Ectodermal cell (in vitro differentiated cells): ENCODE measurements at regions not wholly inside any gene's neighbourhood (a gene's known extent, or its start where the extent isn't known, plus 50 kb on each side); places are given as distances from the start of the nearest gene placed in this dataset.

Experiments used
- H3K27ac ChIP-seq: 2 replicates; pipeline ENCODE4 v1.7.0; 2013; ENCODE audit warnings: mild to moderate bottlenecking, low read depth, low read length; ENCODE audit not compliant: insufficient read depth, poor library complexity, severe bottlenecking
- H3K27me3 ChIP-seq: 2 replicates; pipeline ENCODE4 v1.7.0; 2013; ENCODE audit warnings: mild to moderate bottlenecking, low read length; ENCODE audit not compliant: insufficient read depth, control insufficient read depth, poor library complexity, severe bottlenecking
- H3K36me3 ChIP-seq: one replicate; pipeline ENCODE4 v1.7.0; 2013; ENCODE audit warnings: low read length; ENCODE audit not compliant: control insufficient read depth, insufficient read depth
- H3K4me1 ChIP-seq: one replicate; pipeline ENCODE4 v1.7.0; 2013; ENCODE audit warnings: low read length; ENCODE audit not compliant: control insufficient read depth, insufficient read depth
- H3K4me3 ChIP-seq: 2 replicates; pipeline ENCODE4 v1.7.0; 2013; ENCODE audit warnings: low read depth, low read length, control low read depth; ENCODE audit not compliant: insufficient read depth
- H3K9me3 ChIP-seq: 2 replicates; pipeline ENCODE4 v1.7.0; 2013; ENCODE audit warnings: mild to moderate bottlenecking, low read length, moderate library complexity; ENCODE audit not compliant: control insufficient read depth
- WGBS, 2 experiments: methylation state at CpG; one replicate each; pipeline ENCODE4 v1.1.7; 2013; ENCODE audit warnings: missing lambda C conversion rate in 2 of 2; 5-methylcytosine and 5-hydroxymethylcytosine counted together

- Histone ChIP-seq H3K27ac (no peak overlapping the region), H3K36me3 (no peaks in the 10 kb centered on the region), H3K4me3 (no peak overlapping the region), H3K4me1 (no peaks in the 10 kb centered on the region), H3K27me3 (no peaks in the 10 kb centered on the region), H3K9me3 (no peaks in the 10 kb centered on the region)
- WGBS, 2 experiments, result 79 to 83% methylated on average over 5 of the region's 5 CpGs
These were observed 348.8 kb downstream of the GXYLT1 start for GRCh38 chr12:41795910-41796309.

GRCh38 chr12:41795051-41795600 is 349.5 kb downstream of the GXYLT1 start:
- Histone ChIP-seq H3K36me3 (no peaks in the 10 kb centered on the region), H3K4me3 (no peak overlapping the region), H3K27me3 (no peaks in the 10 kb centered on the region), H3K9me3 (no peaks in the 10 kb centered on the region), H3K27ac (no peak overlapping the region), H3K4me1 (no peaks in the 10 kb centered on the region)
- 89 to 90% methylated on average over 8 of the region's 8 CpGs for WGBS, 2 experiments

DNA sequence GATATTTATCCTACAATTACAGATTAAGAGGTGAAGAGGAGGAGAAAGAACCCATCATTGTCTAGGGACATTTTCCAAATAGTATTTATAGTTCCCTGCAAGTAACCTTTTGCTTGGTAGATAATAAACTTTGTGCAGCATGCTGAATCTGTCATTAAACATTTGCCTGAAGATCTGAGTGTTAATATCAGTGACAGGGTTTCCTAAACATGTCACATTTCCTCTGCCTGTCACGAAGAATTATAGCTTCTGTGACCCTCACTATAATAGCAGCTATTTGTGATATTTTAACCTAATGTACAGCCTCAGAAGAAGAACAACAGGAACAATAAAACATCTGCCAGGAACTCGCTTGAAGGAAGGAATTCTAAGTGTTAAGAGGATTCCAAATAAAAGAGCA is 350.3 kb downstream of the GXYLT1 start:
- Histone ChIP-seq H3K36me3 (no peaks in the 10 kb centered on the region), H3K9me3 (no peaks in the 10 kb centered on the region), H3K4me3 (no peak overlapping the region), H3K27me3 (no peaks in the 10 kb centered on the region), H3K4me1 (no peaks in the 10 kb centered on the region), H3K27ac (no peak overlapping the region)
- WGBS, 2 experiments, result 75 to 93% methylated on average over 1 to 2 of the region's 2 CpGs

DNA sequence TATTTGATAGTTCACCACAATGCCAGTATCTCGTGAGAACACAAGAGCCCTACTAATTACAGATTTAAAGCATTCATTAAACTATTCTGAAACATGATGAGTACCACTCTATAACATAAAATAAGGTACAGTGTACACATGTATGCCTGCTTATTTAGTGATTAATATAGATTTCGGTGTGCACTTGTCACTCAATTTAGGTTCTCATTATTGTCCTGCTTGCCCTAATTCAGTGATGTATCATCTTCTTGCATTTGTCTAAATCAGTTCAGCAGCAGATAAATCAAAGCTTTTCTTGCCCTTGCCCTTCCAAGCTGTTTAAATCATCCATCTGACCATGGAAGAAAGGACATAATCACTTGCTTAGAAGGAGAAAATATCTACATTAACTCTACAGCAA is 359.7 kb downstream of the GXYLT1 start:
- Histone ChIP-seq H3K36me3 (no peaks in the 10 kb centered on the region), H3K4me1 (peaks cover 3% of the 10 kb centered on the region), H3K4me3 (no peak overlapping the region), H3K27me3 (no peaks in the 10 kb centered on the region), H3K27ac (no peak overlapping the region), H3K9me3 (no peaks in the 10 kb centered on the region)
- 93 to 100% methylated on average over 2 of the region's 2 CpGs for WGBS, 2 experiments

GRCh38 chr12:41778934-41779333 is 365.7 kb downstream of the GXYLT1 start:
- WGBS, 2 experiments, result 90 to 91% methylated on average over 2 of the region's 2 CpGs
- no peaks in the 10 kb centered on the region for H3K4me1 ChIP-seq

DNA sequence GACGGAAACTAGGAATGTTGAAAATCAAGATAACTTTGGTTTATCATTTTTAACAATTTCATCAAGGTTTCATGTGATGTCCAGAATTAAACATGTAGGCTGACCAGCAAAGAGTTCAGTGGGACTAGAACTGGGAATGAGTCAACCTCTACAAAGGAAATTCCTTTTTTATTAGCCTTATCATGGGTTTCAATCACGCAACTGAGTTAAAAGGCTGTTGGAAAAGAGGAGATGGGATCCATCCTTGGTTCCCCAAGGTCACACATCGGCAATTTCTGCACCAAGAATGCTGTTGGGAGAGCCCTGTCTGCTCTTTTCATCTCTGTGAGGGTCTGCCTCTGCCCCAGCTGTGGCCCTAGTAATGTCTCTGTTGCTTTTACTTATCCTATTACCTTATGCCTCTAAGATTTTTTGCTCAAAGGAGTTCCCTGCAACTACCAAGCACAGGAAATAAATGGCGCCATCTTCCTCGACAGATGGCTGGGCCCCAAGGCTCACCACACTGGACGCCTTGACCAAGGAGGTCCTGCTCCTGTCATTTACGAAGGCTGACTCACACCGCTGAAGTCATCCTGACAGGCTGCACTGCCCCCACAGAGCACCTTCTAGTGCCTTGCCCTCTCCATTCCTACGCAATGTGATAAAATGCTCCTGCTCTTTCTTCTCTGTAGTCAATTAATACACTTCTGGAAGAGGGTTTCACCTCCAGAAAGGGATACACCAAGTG is 367.4 kb downstream of the GXYLT1 start:
- H3K36me3 ChIP-seq, result no peaks in the 10 kb centered on the region
- H3K4me3 ChIP-seq, result no peak overlapping the region
- H3K9me3 ChIP-seq, result no peaks in the 10 kb centered on the region
- H3K27me3 ChIP-seq, result no peaks in the 10 kb centered on the region
- H3K27ac ChIP-seq, result no peak overlapping the region
- WGBS, 2 experiments, result 76 to 78% methylated on average over 8 to 9 of the region's 9 CpGs
- no peaks in the 10 kb centered on the region for H3K4me1 ChIP-seq

More at GRCh38 chr12:41778934-41779333, 365.7 kb downstream of the GXYLT1 start:
- no peaks in the 10 kb centered on the region for H3K36me3 ChIP-seq
- no peak overlapping the region for H3K27ac ChIP-seq
- H3K27me3 ChIP-seq, result no peaks in the 10 kb centered on the region
- no peaks in the 10 kb centered on the region for H3K9me3 ChIP-seq
- no peak overlapping the region for H3K4me3 ChIP-seq

- H3K4me3 ChIP-seq, result no peak overlapping the region
- no peak overlapping the region for H3K27ac ChIP-seq
- no peaks in the 10 kb centered on the region for H3K36me3 ChIP-seq
- no peaks in the 10 kb centered on the region for H3K4me1 ChIP-seq
- 91 to 93% methylated on average over 4 of the region's 4 CpGs for WGBS, 2 experiments
- no peaks in the 10 kb centered on the region for H3K9me3 ChIP-seq
- H3K27me3 ChIP-seq, result no peaks in the 10 kb centered on the region
These were observed 372.2 kb downstream of the GXYLT1 start for GRCh38 chr12:41772478-41772877.

DNA sequence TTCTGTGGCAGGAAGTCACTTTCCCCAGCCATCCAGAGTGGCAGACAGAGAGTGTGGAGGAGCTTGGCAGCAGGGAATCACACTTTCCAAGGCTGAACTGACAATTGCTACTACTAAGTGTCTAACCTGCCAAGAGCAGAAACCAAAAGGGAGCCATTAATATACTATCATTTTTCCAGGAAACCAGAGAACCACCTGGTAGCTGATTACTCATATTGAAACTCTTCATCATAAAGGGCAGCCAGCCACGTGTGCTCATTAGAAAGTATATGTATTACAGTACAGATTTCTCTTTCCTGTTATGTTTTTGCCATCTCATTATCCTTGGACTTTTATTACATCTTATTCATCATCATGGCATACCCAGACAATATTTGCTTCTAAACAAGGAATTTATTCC is 374.9 kb downstream of the GXYLT1 start:
- Histone ChIP-seq H3K27me3 (no peaks in the 10 kb centered on the region), H3K27ac (no peak overlapping the region), H3K9me3 (no peaks in the 10 kb centered on the region), H3K4me1 (no peaks in the 10 kb centered on the region), H3K4me3 (no peak overlapping the region), H3K36me3 (no peaks in the 10 kb centered on the region)
- WGBS, 2 experiments, result 100% methylated on average over 1 of the region's 1 CpG

GRCh38 chr12:41768456-41768855 is 376.2 kb downstream of the GXYLT1 start:
- no peaks in the 10 kb centered on the region for H3K27me3 ChIP-seq
- H3K27ac ChIP-seq, result no peak overlapping the region
- no peaks in the 10 kb centered on the region for H3K36me3 ChIP-seq
- no peaks in the 10 kb centered on the region for H3K9me3 ChIP-seq
- no peak overlapping the region for H3K4me3 ChIP-seq
- no peaks in the 10 kb centered on the region for H3K4me1 ChIP-seq
- WGBS, 2 experiments, result 91 to 93% methylated on average over 7 of the region's 7 CpGs

DNA sequence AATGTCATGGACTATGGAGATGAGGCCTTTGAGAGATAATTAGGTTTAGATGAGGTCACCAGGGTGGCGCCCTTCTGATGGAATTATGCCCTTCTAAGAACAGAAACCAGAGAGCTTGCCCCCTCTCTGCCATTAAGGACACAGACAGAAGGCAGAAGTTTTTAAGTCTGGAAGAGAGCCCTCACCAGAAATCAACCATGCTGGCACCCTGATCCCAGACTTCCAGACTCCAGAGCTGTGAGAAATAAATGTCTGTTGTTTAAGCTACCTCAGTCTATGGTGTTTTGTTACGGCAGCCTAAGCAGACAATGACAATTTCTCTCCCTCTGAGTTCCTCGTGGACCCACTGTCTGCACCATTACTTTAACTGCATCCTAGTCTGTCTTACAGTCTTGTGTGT is 382.0 kb downstream of the GXYLT1 start:
- Histone ChIP-seq H3K4me3 (no peak overlapping the region), H3K27ac (no peak overlapping the region), H3K9me3 (no peaks in the 10 kb centered on the region), H3K36me3 (no peaks in the 10 kb centered on the region), H3K27me3 (no peaks in the 10 kb centered on the region), H3K4me1 (no peaks in the 10 kb centered on the region)
- 86 to 92% methylated on average over 2 to 3 of the region's 3 CpGs for WGBS, 2 experiments
